PC-9 (cell line): ENCODE measurements at regions not wholly inside any gene's neighbourhood (a gene's known extent, or its start where the extent isn't known, plus 50 kb on each side); places are given as distances from the start of the nearest gene placed in this dataset.
A peak's percentile ranks its signal among the peaks of the same experiment; 100 is the strongest.
"Not testable (repeated sequence)": the region's sequence is repeated elsewhere in the genome, so short reads cannot be mapped to it uniquely, and the experiment has no call there.

Experiments used
- BruUV-seq: library from RNA; stranded (reverse); fragments of 400-500 nt; replicated peaks from 2 replicates; lab custom pipeline; 2021; lab: Mats Ljungman, UMichigan
- CTCF ChIA-PET: fragments of 300-600 bp; sonication (Branson Sonifier 250); formaldehyde crosslinking; loops from one replicate; lab custom pipeline; 2022; ENCODE audit warnings: antibody characterized with exemption; lab: Charles Lee
- POLR2A ChIA-PET: fragments of 300-600 bp; sonication (Branson Sonifier 250); formaldehyde crosslinking; loops from one replicate; lab custom pipeline; 2022; ENCODE audit warnings: antibody characterized with exemption; ENCODE audit not compliant: unreplicated experiment; lab: Charles Lee
- DNase-seq, 2 experiments: peaks; one replicate each; pipeline versions ENCODE4 v3.0.0 to v3.0.0-alpha.2; 2015 to 2022; ENCODE audit warnings: mixed read lengths in 1 of 2
- H2AFZ ChIP-seq: fragments of 200-600 bp; sonication (generic); 2 replicates; pipeline ENCODE4 v1.8.1; 2017; ENCODE audit warnings: antibody characterized with exemption
- H3F3A ChIP-seq: fragments of 200-600 bp; sonication (generic); 2 replicates; pipeline ENCODE4 v1.8.1; 2017; ENCODE audit warnings: antibody characterized with exemption, mild to moderate bottlenecking, low read depth; ENCODE audit not compliant: insufficient read depth
- H3K27ac ChIP-seq: fragments of 200-600 bp; sonication (generic); 2 replicates; pipeline ENCODE4 v1.6.1; 2016; ENCODE audit warnings: mixed run types
- H3K27me3 ChIP-seq: fragments of 200-600 bp; sonication (generic); 2 replicates; pipeline ENCODE4 v1.6.1; 2016; ENCODE audit warnings: low read depth, mixed run types; ENCODE audit not compliant: insufficient read depth
- H3K36me3 ChIP-seq: fragments of 200-600 bp; sonication (generic); 2 replicates; pipeline ENCODE4 v1.6.1; 2016; ENCODE audit warnings: low read depth, mixed run types
- H3K4me1 ChIP-seq: fragments of 200-600 bp; sonication (generic); replicated peaks from 2 replicates; pipeline ENCODE4 v1.6.1; 2016; ENCODE audit warnings: mixed run types; ENCODE audit not compliant: insufficient read depth
- H3K4me2 ChIP-seq: fragments of 200-600 bp; sonication (generic); 2 replicates; pipeline ENCODE4 v1.6.1; 2017; ENCODE audit warnings: mixed run types
- H3K4me3 ChIP-seq: fragments of 200-600 bp; sonication (generic); 2 replicates; pipeline ENCODE4 v1.6.1; 2016; ENCODE audit warnings: mixed run types
- H3K79me2 ChIP-seq: fragments of 200-600 bp; sonication (generic); 2 replicates; pipeline ENCODE4 v1.6.1; 2017; ENCODE audit warnings: low read depth, mixed run types
- H3K9me2 ChIP-seq: fragments of 200-600 bp; sonication (generic); 2 replicates; pipeline ENCODE4 v1.8.1; 2017; ENCODE audit warnings: mild to moderate bottlenecking; ENCODE audit not compliant: insufficient read depth
- H3K9me3 ChIP-seq: fragments of 200-600 bp; sonication (generic); 2 replicates; pipeline ENCODE4 v1.8.1; 2016; ENCODE audit warnings: low read depth; ENCODE audit not compliant: insufficient read depth
- H4K20me1 ChIP-seq: fragments of 200-600 bp; sonication (generic); 2 replicates; pipeline ENCODE4 v1.8.1; 2017; ENCODE audit not compliant: insufficient read depth
- CTCF ChIP-seq: fragments of 200-600 bp; sonication (generic); conservative IDR thresholded peaks from 2 replicates; pipeline ENCODE4 v1.6.1; 2017; ENCODE audit warnings: mixed run types, antibody characterized with exemption, mild to moderate bottlenecking, moderate library complexity
- EZH2 ChIP-seq: fragments of 200-600 bp; sonication (generic); IDR thresholded peaks from 2 replicates; pipeline ENCODE4 v1.8.0; 2017; ENCODE audit warnings: antibody characterized with exemption, low read depth
- intact Hi-C: fragments of 100-400 bp; cut with micrococcal nuclease; formaldehyde crosslinking; loops from one replicate; pipeline ENCODE4 v1.10.0; 2022; ENCODE audit not compliant: unreplicated experiment

- CTCF ChIA-PET, intact Hi-C loops, H3K4me2 ChIP-seq, H2AFZ ChIP-seq, BruUV-seq, H3K4me3 ChIP-seq, H3K79me2 ChIP-seq, H3K9me2 ChIP-seq, H4K20me1 ChIP-seq, DNase-seq, H3K27ac ChIP-seq, H3K36me3 ChIP-seq, POLR2A ChIA-PET, H3K27me3 ChIP-seq: not testable (repeated sequence)
- Histone ChIP-seq H3F3A (peaks cover 23% of the 10 kb centered on the region; the same call in 1 of the 2 replicates), H3K4me1 (peaks cover 40% of the 10 kb centered on the region), H3K9me3 (peaks cover 38% of the 10 kb centered on the region)
Measured at GRCh38 chr19:23535901-23536300, 140.6 kb upstream of the ZNF91 start.

- Histone ChIP-seq H3K9me3 (peaks cover 41% of the 10 kb centered on the region), H3K4me1 (peaks cover 20% of the 10 kb centered on the region)
- H3K27ac ChIP-seq, intact Hi-C loops, H3K9me2 ChIP-seq, H3K4me2 ChIP-seq, H3F3A ChIP-seq, BruUV-seq, H3K79me2 ChIP-seq, H4K20me1 ChIP-seq, POLR2A ChIA-PET, CTCF ChIA-PET, H3K36me3 ChIP-seq, H3K27me3 ChIP-seq, H3K4me3 ChIP-seq, H2AFZ ChIP-seq: not testable (repeated sequence)
- DNase-seq: peak in 1 of 2 experiments; percentile 3
Measured at GRCh38 chr19:23533441-23533840, 138.2 kb upstream of the ZNF91 start.

- Histone ChIP-seq H3K4me1 (peaks cover 24% of the 10 kb centered on the region), H3K36me3 (no peaks in the 10 kb centered on the region), H3K9me3 (peaks cover 38% of the 10 kb centered on the region), H2AFZ (no peak overlapping the region), H3F3A (peaks cover 6% of the 10 kb centered on the region; the same call in 1 of the 2 replicates), H3K79me2 (no peaks in the 10 kb centered on the region), H3K9me2 (no peaks in the 10 kb centered on the region), H3K4me2 (no peak overlapping the region), H3K27me3 (no peaks in the 10 kb centered on the region), H3K27ac (peak overlapping the region; percentile 60), H4K20me1 (no peaks in the 10 kb centered on the region), H3K4me3 (no peak overlapping the region)
- TF ChIP-seq CTCF (no peak), EZH2 (no peak)
- no TSS peak for BruUV-seq
- ChIA-PET POLR2A (no interaction called here), CTCF (no interaction called here)
- intact Hi-C loops: no loop called here
- DNase-seq: no peak
Measured at GRCh38 chr19:23531976-23532375, 136.7 kb upstream of the ZNF91 start.

- Histone ChIP-seq H3K9me3 (peaks cover 39% of the 10 kb centered on the region), H3K9me2 (no peaks in the 10 kb centered on the region), H3K27me3 (no peaks in the 10 kb centered on the region), H3K79me2 (no peaks in the 10 kb centered on the region), H3K4me3 (no peak overlapping the region), H4K20me1 (no peaks in the 10 kb centered on the region), H3F3A (peaks cover 6% of the 10 kb centered on the region; the same call in 1 of the 2 replicates), H2AFZ (no peak overlapping the region), H3K4me1 (peaks cover 24% of the 10 kb centered on the region), H3K36me3 (no peaks in the 10 kb centered on the region), H3K27ac (peak overlapping the region; percentile 60), H3K4me2 (no peak overlapping the region)
- POLR2A ChIA-PET: no interaction called here
- CTCF ChIA-PET: no interaction called here
- DNase-seq: peak in 1 of 2 experiments; percentile 90
- intact Hi-C loops: no loop called here
- TF ChIP-seq CTCF (no peak), EZH2 (no peak)
- no TSS peak for BruUV-seq
Measured at GRCh38 chr19:23531231-23531790, 136.0 kb upstream of the ZNF91 start.
